HCT116 (cell line): ENCODE measurements at regions not wholly inside any gene's neighbourhood (a gene's known extent, or its start where the extent isn't known, plus 50 kb on each side); places are given as distances from the start of the nearest gene placed in this dataset.

Experiments used
- ATAC-seq: fragments of 200-7000 bp; cut with Tn5 transposase; 2 replicates; pipeline ENCODE4 v1.9.1; 2020; ENCODE audit warnings: mild to moderate bottlenecking, moderate library complexity
- BruUV-seq: library from RNA; stranded (reverse); fragments of 400-500 nt; replicated peaks from 2 replicates; lab custom pipeline; 2021; lab: Mats Ljungman, UMichigan
- CTCF ChIA-PET: fragments of 300-600 bp; sonication (Branson Sonifier 250); formaldehyde crosslinking; loops from one replicate; lab custom pipeline; 2021; ENCODE audit warnings: antibody characterized with exemption; lab: Charles Lee
- POLR2A ChIA-PET: fragments of 300-600, 350-600 bp; sonication (Branson Sonifier 250); formaldehyde crosslinking; loops from one replicate; lab custom pipeline; 2021; ENCODE audit warnings: antibody characterized with exemption; lab: Charles Lee
- RAD21 ChIA-PET, 2 experiments: fragments of 300-600 bp; sonication (Branson Sonifier 250); formaldehyde crosslinking; loops; one replicate each; lab custom pipeline; 2023; ENCODE audit warnings: low total read pairs in 2 of 2; ENCODE audit not compliant: uncharacterized antibody in 2 of 2, unreplicated experiment in 2 of 2, low non-redundant PET in 1 of 2; lab: Charles Lee
- DNase-seq: peaks from one replicate; pipeline ENCODE4 v3.0.0-alpha.2; 2010; ENCODE audit warnings: low read depth, low spot score
- H2AFZ ChIP-seq: fragments of 200-600 bp; shearing (Covaris generic), sonication (generic); 2 replicates; pipeline ENCODE4 v1.6.1; 2017; ENCODE audit warnings: low read depth, mixed run types, mixed read lengths, antibody characterized with exemption, low read length; ENCODE audit not compliant: poor library complexity, severe bottlenecking
- H3K27ac ChIP-seq: 2 replicates; pipeline ENCODE4 v1.5.1; 2012; ENCODE audit warnings: low read depth, low read length
- H3K27me3 ChIP-seq: fragments of 200-600 bp; sonication (generic); 2 replicates; pipeline ENCODE4 v1.6.1; 2016; ENCODE audit warnings: mixed run types, low read length, mixed read lengths; ENCODE audit not compliant: insufficient read depth
- H3K36me3 ChIP-seq, 2 experiments: fragments of 200-500 bp in 1 of 2; fragments of 200-600 bp in 1 of 2; sonication (Bioruptor generic) in 1 of 2; sonication (generic) in 1 of 2; 2 replicates each; pipeline versions ENCODE4 v1.5.1 to v1.6.1; 2014 to 2016; ENCODE audit warnings: low read length in 2 of 2, inconsistent platforms in 1 of 2, mixed read lengths in 1 of 2, mixed run types in 1 of 2; ENCODE audit not compliant: insufficient read depth in 2 of 2, control insufficient read depth in 1 of 2
- H3K4me1 ChIP-seq, 2 experiments: fragments of 200-600 bp in 1 of 2; sonication (generic) in 1 of 2; 2 replicates each; pipeline versions ENCODE4 v1.5.1 to v1.6.1; 2012 to 2017; ENCODE audit warnings: low read length in 2 of 2, inconsistent platforms in 1 of 2, mild to moderate bottlenecking in 1 of 2, mixed read lengths in 1 of 2, mixed run types in 1 of 2, moderate library complexity in 1 of 2; ENCODE audit not compliant: insufficient read depth in 2 of 2, control insufficient read depth in 1 of 2
- H3K4me2 ChIP-seq: fragments of 200-600 bp; sonication (generic); 2 replicates; pipeline ENCODE4 v1.6.1; 2017; ENCODE audit warnings: mixed run types, low read length, mixed read lengths
- H3K4me3 ChIP-seq, 2 experiments: fragments of 200-600 bp in 1 of 2; sonication (generic) in 1 of 2; replicated peaks in 1 of 2; 2 replicates each; pipeline ENCODE4 v1.5.1; 2011 to 2016; ENCODE audit warnings: low read length in 2 of 2, control low read depth in 1 of 2, low read depth in 1 of 2, mild to moderate bottlenecking in 1 of 2, mixed read lengths in 1 of 2, mixed run types in 1 of 2
- H3K79me2 ChIP-seq: fragments of 200-600 bp; sonication (generic); 2 replicates; pipeline ENCODE4 v1.6.1; 2017; ENCODE audit warnings: mild to moderate bottlenecking, mixed run types, low read length, moderate library complexity, mixed read lengths; ENCODE audit not compliant: insufficient read depth
- H3K9ac ChIP-seq: fragments of 200-600 bp; sonication (generic); 2 replicates; pipeline ENCODE4 v1.6.1; 2016; ENCODE audit warnings: low read length, mixed read lengths
- H3K9me2 ChIP-seq: fragments of 200-600 bp; sonication (generic), shearing (Covaris generic); 2 replicates; pipeline ENCODE4 v1.6.1; 2017; ENCODE audit warnings: mixed run types, mild to moderate bottlenecking, moderate library complexity; ENCODE audit not compliant: insufficient read depth
- H3K9me3 ChIP-seq, 2 experiments: fragments of 200-500 bp in 1 of 2; fragments of 200-600 bp in 1 of 2; sonication (Bioruptor generic) in 1 of 2; sonication (generic) in 1 of 2; 2 replicates each; pipeline ENCODE4 v1.6.1; 2014 to 2017; ENCODE audit warnings: low read length in 2 of 2, mixed read lengths in 2 of 2, inconsistent platforms in 1 of 2, low read depth in 1 of 2, mild to moderate bottlenecking in 1 of 2, mixed run types in 1 of 2, moderate library complexity in 1 of 2; ENCODE audit not compliant: control insufficient read depth in 1 of 2, insufficient read depth in 1 of 2
- H4K20me1 ChIP-seq: fragments of 200-600 bp; sonication (generic), shearing (Covaris generic); 2 replicates; pipeline ENCODE4 v1.6.1; 2017; ENCODE audit warnings: mixed run types, mild to moderate bottlenecking, moderate library complexity; ENCODE audit not compliant: insufficient read depth
- CEBPB ChIP-seq: IDR thresholded peaks from 2 replicates; pipeline ENCODE4 v1.6.1; 2012; ENCODE audit warnings: low read depth
- CTCF ChIP-seq, 3 experiments: fragments of 200-600 bp in 1 of 3; sonication (generic) in 1 of 3; IDR thresholded peaks in 2 of 3; conservative IDR thresholded peaks in 1 of 3; 2 replicates each; pipeline ENCODE4 v1.5.1; 2012 to 2017; ENCODE audit warnings: low read depth in 2 of 3, low read length in 2 of 3, antibody characterized with exemption in 1 of 3, borderline replicate concordance in 1 of 3, control low read depth in 1 of 3, mild to moderate bottlenecking in 1 of 3, mixed read lengths in 1 of 3, mixed run types in 1 of 3, moderate library complexity in 1 of 3; ENCODE audit not compliant: insufficient read depth in 1 of 3
- ELF1 ChIP-seq: IDR thresholded peaks from 2 replicates; pipeline ENCODE4 v1.6.1; 2012; ENCODE audit warnings: low read depth, borderline replicate concordance
- EZH2phosphoT487 ChIP-seq: fragments of 200-600 bp; IDR thresholded peaks from 2 replicates; pipeline ENCODE4 v1.6.1; 2018; ENCODE audit warnings: antibody characterized with exemption, borderline replicate concordance
- JUND ChIP-seq: IDR thresholded peaks from 2 replicates; pipeline ENCODE4 v1.6.1; 2012
- POLR2A ChIP-seq: IDR thresholded peaks from 2 replicates; pipeline ENCODE4 v1.7.0; 2011; ENCODE audit warnings: borderline replicate concordance; ENCODE audit not compliant: insufficient read depth, insufficient read length; ENCODE audit errors: extremely low read depth
- RAD21 ChIP-seq: IDR thresholded peaks from 2 replicates; pipeline ENCODE4 v1.6.1; 2012; ENCODE audit warnings: low read depth, mild to moderate bottlenecking
- REST ChIP-seq: IDR thresholded peaks from 2 replicates; pipeline ENCODE4 v1.6.1; 2012; ENCODE audit warnings: low read depth
- SIN3A ChIP-seq: IDR thresholded peaks from 2 replicates; pipeline ENCODE4 v1.6.1; 2012; ENCODE audit warnings: low read depth
- SRF ChIP-seq: IDR thresholded peaks from 2 replicates; pipeline ENCODE4 v1.6.1; 2012; ENCODE audit warnings: low read depth
- YY1 ChIP-seq: IDR thresholded peaks from 2 replicates; pipeline ENCODE4 v1.6.1; 2011; ENCODE audit warnings: low read length, low read depth, moderate library complexity, mild to moderate bottlenecking; ENCODE audit not compliant: insufficient replicate concordance; ENCODE audit errors: extremely low read depth
- ZBTB33 ChIP-seq: IDR thresholded peaks from 2 replicates; pipeline ENCODE4 v1.6.1; 2011; ENCODE audit warnings: mild to moderate bottlenecking, low read length, moderate library complexity; ENCODE audit not compliant: insufficient replicate concordance; ENCODE audit errors: extremely low read depth
- ZFX ChIP-seq: fragments of 450-650 bp; IDR thresholded peaks from 2 replicates; pipeline ENCODE4 v1.6.1; 2017
- ZNF274 ChIP-seq: fragments of 200-500 bp; sonication (Bioruptor generic); IDR thresholded peaks from 2 replicates; pipeline ENCODE4 v1.6.1; 2014; ENCODE audit warnings: mild to moderate bottlenecking, low read depth, low read length, inconsistent platforms
- intact Hi-C: fragments of 100-400 bp; cut with micrococcal nuclease; formaldehyde crosslinking; loops from 2 replicates; pipeline ENCODE4 v1.10.0; 2022

- no peak for TF ChIP-seq POLR2A
- TF ChIP-seq REST: no peak
- TF ChIP-seq YY1: no peak
- no peak for TF ChIP-seq CTCF (IDR thresholded peaks at IDR 0.05 in 2 of 3, conservative IDR thresholded peaks at IDR 0.05 in 1 of 3; ENCODE audit: borderline replicate concordance in 1 of 3, insufficient read depth in 1 of 3, low read depth in 2 of 3, low read length in 2 of 3)
- TF ChIP-seq ZFX: no peak
- no peak for TF ChIP-seq EZH2phosphoT487
- TF ChIP-seq SRF: no peak
- TF ChIP-seq CEBPB: no peak
- no peak for TF ChIP-seq ZNF274
- no peak for TF ChIP-seq SIN3A
- no peak for TF ChIP-seq ZBTB33
- no peak for TF ChIP-seq ELF1
- TF ChIP-seq RAD21: no peak
- no peak for TF ChIP-seq JUND
- Histone ChIP-seq H3K27me3 (no peaks in the 10 kb centered on the region), H3K27ac (no peak overlapping the region), H3K9me3 (no peaks in the 10 kb centered on the region), H3K79me2 (no peaks in the 10 kb centered on the region), H4K20me1 (no peaks in the 10 kb centered on the region), H3K36me3 (no peaks in the 10 kb centered on the region), H3K4me1 (no peaks in the 10 kb centered on the region), H3K9ac (no peak overlapping the region), H3K4me3 (no peak overlapping the region), H3K4me2 (no peak overlapping the region), H3K9me2 (no peaks in the 10 kb centered on the region), H2AFZ (no peak overlapping the region)
- ChIA-PET POLR2A (no interaction called here), RAD21 (no interaction called here), CTCF (no interaction called here)
- DNase-seq: no peak
- intact Hi-C loops: no loop called here
- BruUV-seq: no TSS peak
- ATAC-seq: no peak
Measured at GRCh38 chr4:92045718-92046117, 258.0 kb upstream of the GRID2 start.
